ENCODE measurements at regions not wholly inside any gene's neighbourhood (a gene's known extent, or its start where the extent isn't known, plus 50 kb on each side); places are given as distances from the start of the nearest gene placed in this dataset.

GRCh38 chr4:14072506-14072905, 445.0 kb upstream of the BOD1L1 start:
- no TSS peak for BruUV-seq (replicated peaks)
- no peaks in the 10 kb centered on the region for H3K27me3 ChIP-seq (ENCODE audit: low read length)
- H3K9me2 ChIP-seq (replicated peaks; ENCODE audit: low read length): no peaks in the 10 kb centered on the region
- no peaks in the 10 kb centered on the region for H3F3A ChIP-seq (ENCODE audit: low read length, unreplicated experiment)
- no peak overlapping the region for H3K4me2 ChIP-seq (ENCODE audit: low read length)
- H3K4me3 ChIP-seq (ENCODE audit: low read length): no peak overlapping the region
- no peaks in the 10 kb centered on the region for H3K9me3 ChIP-seq (ENCODE audit: low read length)
- no peak for DNase-seq
- intact Hi-C loops (cut with micrococcal nuclease): no loop called here
- TF ChIP-seq EZH2phosphoT487 (IDR thresholded peaks at IDR 0.05; ENCODE audit: borderline replicate concordance, low read length) (no peak), CTCF (conservative IDR thresholded peaks at IDR 0.05; ENCODE audit: low read depth, low read length) (no peak), EZH2 (IDR thresholded peaks at IDR 0.05; ENCODE audit: low read length, unreplicated experiment) (no peak)
- ChIA-PET CTCF (no interaction called here), POLR2A (ENCODE audit: unreplicated experiment) (no interaction called here)
- H3K79me2 ChIP-seq (ENCODE audit: low read length): no peaks in the 10 kb centered on the region
- no peak for ATAC-seq
- H2AFZ ChIP-seq (ENCODE audit: low read length): no peak overlapping the region
- H4K20me1 ChIP-seq (ENCODE audit: low read length): no peaks in the 10 kb centered on the region
- no peaks in the 10 kb centered on the region for H3K4me1 ChIP-seq (ENCODE audit: insufficient read depth, low read length)
- H3K36me3 ChIP-seq (ENCODE audit: low read depth, low read length): no peaks in the 10 kb centered on the region
- H3K9ac ChIP-seq (ENCODE audit: low read length): no peak overlapping the region
- no peak overlapping the region for H3K27ac ChIP-seq (ENCODE audit: low read length)

- no peak overlapping the region for H3K27ac ChIP-seq (ENCODE audit: low read length)
- H3K36me3 ChIP-seq (ENCODE audit: low read depth, low read length): no peaks in the 10 kb centered on the region
- no peak overlapping the region for H3K4me3 ChIP-seq (ENCODE audit: low read length)
- BruUV-seq (replicated peaks): no TSS peak
- ChIA-PET POLR2A (ENCODE audit: unreplicated experiment) (no interaction called here), CTCF (no interaction called here)
- H3K4me1 ChIP-seq (ENCODE audit: insufficient read depth, low read length): no peaks in the 10 kb centered on the region
- H3K4me2 ChIP-seq (ENCODE audit: low read length): no peak overlapping the region
- DNase-seq (no peak), ATAC-seq (no peak)
- no peaks in the 10 kb centered on the region for H4K20me1 ChIP-seq (ENCODE audit: low read length)
- intact Hi-C loops (cut with micrococcal nuclease): no loop called here
- no peak overlapping the region for H3K9ac ChIP-seq (ENCODE audit: low read length)
- TF ChIP-seq EZH2 (IDR thresholded peaks at IDR 0.05; ENCODE audit: low read length, unreplicated experiment): no peak
- TF ChIP-seq EZH2phosphoT487 (IDR thresholded peaks at IDR 0.05; ENCODE audit: borderline replicate concordance, low read length): no peak
- TF ChIP-seq CTCF (conservative IDR thresholded peaks at IDR 0.05; ENCODE audit: low read depth, low read length): no peak
- no peaks in the 10 kb centered on the region for H3K9me2 ChIP-seq (replicated peaks; ENCODE audit: low read length)
- no peaks in the 10 kb centered on the region for H3K79me2 ChIP-seq (ENCODE audit: low read length)
- no peaks in the 10 kb centered on the region for H3F3A ChIP-seq (ENCODE audit: low read length, unreplicated experiment)
- H2AFZ ChIP-seq (ENCODE audit: low read length): no peak overlapping the region
- no peaks in the 10 kb centered on the region for H3K9me3 ChIP-seq (ENCODE audit: low read length)
- H3K27me3 ChIP-seq (ENCODE audit: low read length): no peaks in the 10 kb centered on the region
These were observed 449.3 kb upstream of the BOD1L1 start for GRCh38 chr4:14076776-14077175.

GRCh38 chr4:14078326-14078725, 450.8 kb upstream of the BOD1L1 start:
- no peaks in the 10 kb centered on the region for H3K9me2 ChIP-seq (replicated peaks; ENCODE audit: low read length)
- H3K4me2 ChIP-seq (ENCODE audit: low read length): no peak overlapping the region
- ATAC-seq (no peak), DNase-seq (no peak)
- no peaks in the 10 kb centered on the region for H3K79me2 ChIP-seq (ENCODE audit: low read length)
- CTCF ChIA-PET: no interaction called here
- no peak overlapping the region for H3K27ac ChIP-seq (ENCODE audit: low read length)
- no peaks in the 10 kb centered on the region for H3K36me3 ChIP-seq (ENCODE audit: low read depth, low read length)
- H2AFZ ChIP-seq (ENCODE audit: low read length): no peak overlapping the region
- no peaks in the 10 kb centered on the region for H3K27me3 ChIP-seq (ENCODE audit: low read length)
- H3K9ac ChIP-seq (ENCODE audit: low read length): no peak overlapping the region
- no TSS peak for BruUV-seq (replicated peaks)
- TF ChIP-seq CTCF (conservative IDR thresholded peaks at IDR 0.05; ENCODE audit: low read depth, low read length): no peak
- no peaks in the 10 kb centered on the region for H4K20me1 ChIP-seq (ENCODE audit: low read length)
- POLR2A ChIA-PET (ENCODE audit: unreplicated experiment): no interaction called here
- H3K4me1 ChIP-seq (ENCODE audit: insufficient read depth, low read length): no peaks in the 10 kb centered on the region
- H3F3A ChIP-seq (ENCODE audit: low read length, unreplicated experiment): no peaks in the 10 kb centered on the region
- no peak overlapping the region for H3K4me3 ChIP-seq (ENCODE audit: low read length)
- intact Hi-C loops (cut with micrococcal nuclease): no loop called here
- no peaks in the 10 kb centered on the region for H3K9me3 ChIP-seq (ENCODE audit: low read length)
